Kidney epithelial cell (primary cell): ENCODE measurements at regions not wholly inside any gene's neighbourhood (a gene's known extent, or its start where the extent isn't known, plus 50 kb on each side); places are given as distances from the start of the nearest gene placed in this dataset.

Experiments used
- DNase-seq: peaks from one replicate; pipeline ENCODE4 v3.0.0-alpha.2; 2010; ENCODE audit warnings: low read depth
- H3K27me3 ChIP-seq: 2 replicates; pipeline ENCODE4 v1.6.0; 2011; ENCODE audit warnings: low read length; ENCODE audit not compliant: control insufficient read depth, insufficient read depth
- H3K36me3 ChIP-seq: 2 replicates; pipeline ENCODE4 v1.5.1; 2011; ENCODE audit warnings: low read length; ENCODE audit not compliant: control insufficient read depth, insufficient read depth
- H3K4me3 ChIP-seq: 2 replicates; pipeline ENCODE4 v1.5.1; 2011; ENCODE audit warnings: low read depth, mild to moderate bottlenecking, control low read depth, low read length
- CTCF ChIP-seq: IDR thresholded peaks from 2 replicates; pipeline ENCODE4 v1.5.1; 2011; ENCODE audit warnings: mild to moderate bottlenecking, moderate library complexity, low read length, control low read depth, inconsistent platforms; ENCODE audit not compliant: insufficient read depth, poor library complexity, severe bottlenecking

DNA sequence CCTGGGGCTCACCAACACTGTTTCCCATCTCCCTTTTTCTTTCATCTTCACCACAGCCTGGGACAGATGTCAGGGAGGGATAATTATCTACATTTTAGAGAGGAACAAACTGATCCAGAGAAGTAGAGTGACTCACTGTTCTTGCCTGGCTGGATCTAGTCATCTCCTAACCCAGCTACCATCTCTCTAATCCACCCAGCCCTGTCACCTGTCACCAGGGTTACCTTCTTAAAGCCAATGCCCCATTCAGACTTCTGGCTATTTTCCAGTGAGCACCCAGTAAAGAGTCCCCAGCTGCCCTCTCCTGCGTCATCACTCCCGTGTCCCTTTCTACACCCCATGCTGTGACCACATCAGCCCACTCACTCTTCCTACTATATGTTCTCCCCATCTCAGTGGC lies 68.4 kb upstream of the DUSP5 start:
- TF ChIP-seq CTCF: no peak
- no peaks in the 10 kb centered on the region for H3K27me3 ChIP-seq
- no peak for DNase-seq
- no peak overlapping the region for H3K4me3 ChIP-seq
- no peaks in the 10 kb centered on the region for H3K36me3 ChIP-seq

- DNase-seq: no peak
- Histone ChIP-seq H3K4me3 (no peak overlapping the region), H3K27me3 (no peaks in the 10 kb centered on the region), H3K36me3 (no peaks in the 10 kb centered on the region)
- no peak for TF ChIP-seq CTCF
Observed at GRCh38 chr10:110430340-110431273, 67.1 kb upstream of the DUSP5 start.

DNA sequence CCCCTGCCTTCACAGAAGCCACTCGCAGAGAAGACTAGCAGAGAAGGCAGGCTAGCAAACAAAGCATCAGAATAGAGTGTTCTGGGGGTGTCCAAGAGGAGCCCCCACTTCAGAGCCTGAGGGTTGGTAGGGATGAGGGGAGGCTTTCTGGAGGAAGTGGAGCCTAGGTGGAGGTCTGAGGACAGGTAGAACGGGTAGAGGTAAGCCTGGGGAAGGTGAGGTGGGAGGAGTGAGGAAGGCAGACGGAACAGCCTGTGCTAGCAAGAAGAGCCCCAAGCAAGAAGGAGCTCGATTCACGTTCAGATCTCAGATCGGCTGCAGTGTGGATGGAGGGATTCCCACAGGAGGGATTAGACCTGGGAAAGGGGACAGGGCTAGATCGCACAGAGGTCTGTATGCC lies 66.0 kb upstream of the DUSP5 start:
- DNase-seq: no peak
- no peaks in the 10 kb centered on the region for H3K27me3 ChIP-seq
- H3K4me3 ChIP-seq: no peak overlapping the region
- TF ChIP-seq CTCF: no peak
- no peaks in the 10 kb centered on the region for H3K36me3 ChIP-seq

DNA sequence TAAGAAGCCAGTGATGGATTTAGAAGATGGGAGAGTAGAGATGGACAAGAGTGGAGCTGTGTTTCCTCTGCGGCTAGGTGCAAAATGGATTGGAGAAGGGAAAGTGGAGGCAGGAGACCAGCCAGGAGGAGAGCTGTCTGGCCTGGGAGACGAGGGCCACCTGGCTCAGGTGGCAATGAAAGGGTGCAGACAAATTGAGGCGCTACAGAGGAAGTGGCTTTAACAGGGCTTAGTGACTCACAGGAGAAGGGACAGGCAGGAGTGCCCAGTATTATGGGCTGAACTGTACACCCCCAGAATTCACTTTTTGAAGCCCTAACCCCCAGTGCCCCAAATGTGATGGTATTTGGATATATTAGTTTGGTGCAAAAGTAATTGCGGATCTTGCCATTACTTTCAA lies 65.6 kb upstream of the DUSP5 start:
- Histone ChIP-seq H3K27me3 (no peaks in the 10 kb centered on the region), H3K4me3 (no peak overlapping the region), H3K36me3 (no peaks in the 10 kb centered on the region)
- no peak for DNase-seq
- no peak for TF ChIP-seq CTCF

GRCh38 chr10:110432814-110433565 lies 64.7 kb upstream of the DUSP5 start:
- no peak for DNase-seq
- Histone ChIP-seq H3K27me3 (no peaks in the 10 kb centered on the region), H3K36me3 (no peaks in the 10 kb centered on the region), H3K4me3 (no peak overlapping the region)
- no peak for TF ChIP-seq CTCF

DNA sequence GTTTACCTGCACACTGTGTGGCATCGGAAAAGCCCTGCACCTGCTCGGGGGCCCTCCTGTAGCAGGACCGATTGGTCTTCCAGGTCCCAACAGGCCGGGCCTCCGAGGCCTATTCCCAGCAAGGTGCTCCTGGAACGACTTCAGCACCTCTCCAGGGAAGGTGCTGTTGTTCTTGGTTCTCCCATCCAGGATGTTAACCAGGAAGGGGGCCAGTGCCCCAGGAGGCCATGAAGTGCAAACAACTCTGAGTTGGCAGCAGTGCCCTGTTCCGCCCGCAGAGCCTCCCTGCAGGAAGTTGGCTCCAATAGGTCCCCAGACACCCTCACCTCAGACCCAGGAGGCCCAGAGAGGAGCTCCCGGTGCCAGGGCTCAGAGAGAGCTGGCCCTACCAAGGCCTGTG lies 64.0 kb upstream of the DUSP5 start:
- no peak for DNase-seq
- no peaks in the 10 kb centered on the region for H3K27me3 ChIP-seq
- no peak for TF ChIP-seq CTCF
- H3K4me3 ChIP-seq: no peak overlapping the region
- H3K36me3 ChIP-seq: no peaks in the 10 kb centered on the region
